ENCODE measurements at regions not wholly inside any gene's neighbourhood (a gene's known extent, or its start where the extent isn't known, plus 50 kb on each side); places are given as distances from the start of the nearest gene placed in this dataset.

- no peak for TF ChIP-seq CTCF (IDR thresholded peaks at IDR 0.05)
- TF ChIP-seq POLR2A (IDR thresholded peaks at IDR 0.05), result no peak
Observed at GRCh38 chr18:77342736-77343135, 93.1 kb downstream of the GALR1 start.
